Suprapubic skin (tissue), 4 donors: ENCODE measurements at regions not wholly inside any gene's neighbourhood (a gene's known extent, or its start where the extent isn't known, plus 50 kb on each side); places are given as distances from the start of the nearest gene placed in this dataset.

Experiments
- DNase-seq, 2 donors: peaks; one replicate each; pipeline ENCODE4 v3.0.0-alpha.2; 2019; ENCODE audit warnings: low spot score in 2 of 2
- H3K27ac ChIP-seq: fragments of 200-600 bp; sonication (generic); one replicate; pipeline ENCODE4 v1.5.1; 2019
- H3K27me3 ChIP-seq: fragments of 200-600 bp; sonication (generic); one replicate; pipeline ENCODE4 v1.5.1; 2019
- H3K36me3 ChIP-seq: fragments of 200-600 bp; sonication (generic); one replicate; pipeline ENCODE4 v1.5.1; 2019
- H3K4me1 ChIP-seq: fragments of 200-600 bp; sonication (generic); one replicate; pipeline ENCODE4 v1.5.1; 2019
- H3K4me3 ChIP-seq: fragments of 200-600 bp; sonication (generic); one replicate; pipeline ENCODE4 v1.5.1; 2019; ENCODE audit warnings: mild to moderate bottlenecking
- H3K9me3 ChIP-seq: fragments of 200-600 bp; sonication (generic); one replicate; pipeline ENCODE4 v1.5.1; 2019
- EP300 ChIP-seq: sonication (generic); formaldehyde crosslinking; IDR thresholded peaks from one replicate; pipeline ENCODE4 v1.6.1; 2017; ENCODE audit warnings: antibody characterized with exemption
- POLR2A ChIP-seq, 2 donors: fragments of 450-650 bp; IDR thresholded peaks; one replicate each; pipeline ENCODE4 v1.6.1; 2017; ENCODE audit warnings: antibody characterized with exemption in 2 of 2, mild to moderate bottlenecking in 2 of 2, moderate library complexity in 2 of 2
- POLR2AphosphoS5 ChIP-seq, 3 donors: sonication (generic); formaldehyde crosslinking; IDR thresholded peaks; one replicate each; pipeline ENCODE4 v1.6.1; 2017; ENCODE audit warnings: antibody characterized with exemption in 3 of 3
- WGBS: methylation state at CpG from one replicate; pipeline ENCODE4 v1.1.5; 2018; 5-methylcytosine and 5-hydroxymethylcytosine counted together
- TF ChIP-seq, protein P1 (sequence below), 2 donors: fragments of 200-600 bp in 1 of 2; fragments of 450-650 bp in 1 of 2; sonication (generic) in 1 of 2; IDR thresholded peaks; one replicate each; pipeline ENCODE4 v1.5.1; 2016 to 2019; ENCODE audit warnings: antibody characterized with exemption in 2 of 2, mild to moderate bottlenecking in 1 of 2, moderate library complexity in 1 of 2

DNA sequence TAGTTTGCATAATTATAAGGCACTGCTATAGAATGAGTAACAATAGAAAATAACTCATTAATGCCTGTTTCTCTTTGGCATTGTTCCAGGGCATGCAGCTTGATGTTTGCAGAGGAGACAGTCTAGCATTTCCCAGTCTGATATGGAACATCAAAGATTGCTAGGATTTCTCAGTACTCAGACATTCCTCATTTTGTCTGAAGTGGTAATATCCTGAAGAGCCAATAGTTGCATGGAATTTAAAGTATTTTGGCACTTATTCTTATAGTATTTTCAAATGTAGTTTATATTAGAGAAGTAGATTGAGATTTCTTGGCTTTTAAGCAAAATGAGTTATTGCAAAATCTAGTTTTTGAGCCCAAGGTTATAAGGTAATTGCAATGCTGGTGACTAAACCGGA, 337.3 kb upstream of the E2F7 start:
- TF ChIP-seq EP300: no peak
- no peak for TF ChIP-seq POLR2AphosphoS5 (IDR thresholded peaks at IDR 0.05)
- TF ChIP-seq POLR2A (IDR thresholded peaks at IDR 0.05): no peak
- TF ChIP-seq, protein P1, sequence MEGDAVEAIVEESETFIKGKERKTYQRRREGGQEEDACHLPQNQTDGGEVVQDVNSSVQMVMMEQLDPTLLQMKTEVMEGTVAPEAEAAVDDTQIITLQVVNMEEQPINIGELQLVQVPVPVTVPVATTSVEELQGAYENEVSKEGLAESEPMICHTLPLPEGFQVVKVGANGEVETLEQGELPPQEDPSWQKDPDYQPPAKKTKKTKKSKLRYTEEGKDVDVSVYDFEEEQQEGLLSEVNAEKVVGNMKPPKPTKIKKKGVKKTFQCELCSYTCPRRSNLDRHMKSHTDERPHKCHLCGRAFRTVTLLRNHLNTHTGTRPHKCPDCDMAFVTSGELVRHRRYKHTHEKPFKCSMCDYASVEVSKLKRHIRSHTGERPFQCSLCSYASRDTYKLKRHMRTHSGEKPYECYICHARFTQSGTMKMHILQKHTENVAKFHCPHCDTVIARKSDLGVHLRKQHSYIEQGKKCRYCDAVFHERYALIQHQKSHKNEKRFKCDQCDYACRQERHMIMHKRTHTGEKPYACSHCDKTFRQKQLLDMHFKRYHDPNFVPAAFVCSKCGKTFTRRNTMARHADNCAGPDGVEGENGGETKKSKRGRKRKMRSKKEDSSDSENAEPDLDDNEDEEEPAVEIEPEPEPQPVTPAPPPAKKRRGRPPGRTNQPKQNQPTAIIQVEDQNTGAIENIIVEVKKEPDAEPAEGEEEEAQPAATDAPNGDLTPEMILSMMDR (IDR thresholded peaks at IDR 0.05): no peak
- H3K4me3 ChIP-seq: no peak overlapping the region
- no peaks in the 10 kb centered on the region for H3K4me1 ChIP-seq
- no peaks in the 10 kb centered on the region for H3K27me3 ChIP-seq
- no peaks in the 10 kb centered on the region for H3K9me3 ChIP-seq
- no peak for DNase-seq
- H3K36me3 ChIP-seq: no peaks in the 10 kb centered on the region
- 33% methylated on average over 1 of the region's 1 CpG for WGBS
- no peak overlapping the region for H3K27ac ChIP-seq

DNA sequence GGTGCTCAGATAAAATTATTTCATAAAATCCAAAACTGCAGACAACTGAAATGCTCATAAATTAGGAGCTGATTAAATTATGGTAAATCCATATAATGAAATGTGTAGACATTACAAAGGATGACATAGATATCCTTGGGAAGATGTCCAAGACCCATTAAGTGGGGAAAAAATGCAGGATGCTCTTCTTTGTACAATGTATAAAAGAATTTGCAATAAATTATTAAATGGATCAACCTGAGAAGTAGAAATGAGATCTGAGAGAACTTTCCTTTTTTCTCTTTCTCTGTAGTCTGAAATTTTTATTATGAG, 336.4 kb upstream of the E2F7 start:
- no peaks in the 10 kb centered on the region for H3K4me1 ChIP-seq
- DNase-seq: no peak
- H3K9me3 ChIP-seq: no peaks in the 10 kb centered on the region
- H3K4me3 ChIP-seq: no peak overlapping the region
- H3K27ac ChIP-seq: no peak overlapping the region
- no peaks in the 10 kb centered on the region for H3K27me3 ChIP-seq
- TF ChIP-seq EP300 (no peak), POLR2A (IDR thresholded peaks at IDR 0.05) (no peak), POLR2AphosphoS5 (IDR thresholded peaks at IDR 0.05) (no peak)
- TF ChIP-seq, protein P1 (IDR thresholded peaks at IDR 0.05): no peak
- H3K36me3 ChIP-seq: no peaks in the 10 kb centered on the region

- WGBS: 75% methylated on average over 3 of the region's 3 CpGs
- no peak for TF ChIP-seq POLR2A (IDR thresholded peaks at IDR 0.05)
- no peak for TF ChIP-seq EP300
- TF ChIP-seq, protein P1 (IDR thresholded peaks at IDR 0.05): no peak
- no peak for TF ChIP-seq POLR2AphosphoS5 (IDR thresholded peaks at IDR 0.05)
- Histone ChIP-seq H3K27me3 (no peaks in the 10 kb centered on the region), H3K36me3 (no peaks in the 10 kb centered on the region), H3K4me3 (no peak overlapping the region), H3K4me1 (no peaks in the 10 kb centered on the region), H3K27ac (no peak overlapping the region), H3K9me3 (no peaks in the 10 kb centered on the region)
- DNase-seq: no peak
These were observed 335.8 kb upstream of the E2F7 start for GRCh38 chr12:77401064-77401769.

- TF ChIP-seq POLR2AphosphoS5 (IDR thresholded peaks at IDR 0.05): no peak
- TF ChIP-seq POLR2A (IDR thresholded peaks at IDR 0.05): no peak
- TF ChIP-seq, protein P1 (IDR thresholded peaks at IDR 0.05): no peak
- no peak for TF ChIP-seq EP300
- Histone ChIP-seq H3K4me1 (no peaks in the 10 kb centered on the region), H3K27me3 (no peaks in the 10 kb centered on the region), H3K4me3 (no peak overlapping the region), H3K27ac (no peak overlapping the region), H3K9me3 (no peaks in the 10 kb centered on the region), H3K36me3 (no peaks in the 10 kb centered on the region)
- 91% methylated on average over 10 of the region's 10 CpGs for WGBS
- DNase-seq: no peak
These were observed 327.2 kb upstream of the E2F7 start for GRCh38 chr12:77392467-77393088.

- no peak for DNase-seq
- Histone ChIP-seq H3K27me3 (no peaks in the 10 kb centered on the region), H3K36me3 (no peaks in the 10 kb centered on the region), H3K4me3 (no peak overlapping the region), H3K27ac (peak overlapping the region; percentile 19), H3K9me3 (no peaks in the 10 kb centered on the region), H3K4me1 (no peaks in the 10 kb centered on the region)
- TF ChIP-seq POLR2AphosphoS5 (IDR thresholded peaks at IDR 0.05) (no peak), POLR2A (IDR thresholded peaks at IDR 0.05) (no peak), EP300 (no peak)
- TF ChIP-seq, protein P1 (IDR thresholded peaks at IDR 0.05): no peak
- WGBS: 57% methylated on average over 2 of the region's 2 CpGs
These were observed 323.3 kb upstream of the E2F7 start for GRCh38 chr12:77388445-77389265.
